ENCODE measurements at regions not wholly inside any gene's neighbourhood (a gene's known extent, or its start where the extent isn't known, plus 50 kb on each side); places are given as distances from the start of the nearest gene placed in this dataset.
A peak's percentile ranks its signal among the peaks of the same experiment; 100 is the strongest.

DNA sequence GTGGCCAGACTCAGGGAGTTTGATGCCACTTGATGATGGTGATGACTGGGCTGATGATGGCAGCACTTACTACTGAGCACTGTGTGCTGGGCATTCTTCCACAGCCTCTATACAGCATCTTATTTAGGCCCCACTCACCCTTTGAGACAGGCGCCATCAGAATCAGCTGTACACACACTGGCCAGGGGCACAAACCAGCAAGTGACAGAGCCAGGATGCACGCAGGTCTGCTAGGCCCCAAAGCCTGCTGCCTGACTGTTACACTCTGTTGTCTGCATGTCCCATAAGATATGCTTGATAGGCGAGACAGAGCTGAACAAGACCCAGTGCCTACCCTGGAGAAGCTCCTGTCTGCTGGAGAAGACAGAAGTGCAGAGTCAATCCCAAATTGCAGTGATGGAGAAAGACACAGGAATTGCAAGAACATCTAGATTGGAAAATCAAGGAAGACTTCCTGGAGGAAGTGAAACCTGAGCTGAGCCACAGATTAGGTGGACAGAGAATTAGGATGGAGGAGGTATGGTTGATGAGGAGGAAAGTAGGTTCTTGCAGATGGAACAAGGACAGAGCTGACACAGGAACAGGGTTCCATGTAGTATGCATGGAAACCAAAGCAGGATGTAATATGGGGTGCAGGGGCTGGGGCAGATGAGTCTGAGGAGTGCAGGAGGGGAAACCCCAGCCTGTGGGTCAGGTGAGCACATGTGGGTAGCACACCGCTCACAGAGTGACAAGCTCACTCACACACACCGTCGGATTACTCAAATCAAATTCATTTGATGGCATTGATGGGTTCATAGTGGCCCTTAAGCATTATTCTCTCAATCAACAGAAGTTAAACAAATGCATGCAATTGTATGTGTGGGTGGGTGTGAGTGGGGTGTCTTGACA lies 117.3 kb downstream of the BEGAIN start:
- DNase-seq, result no peak

DNA sequence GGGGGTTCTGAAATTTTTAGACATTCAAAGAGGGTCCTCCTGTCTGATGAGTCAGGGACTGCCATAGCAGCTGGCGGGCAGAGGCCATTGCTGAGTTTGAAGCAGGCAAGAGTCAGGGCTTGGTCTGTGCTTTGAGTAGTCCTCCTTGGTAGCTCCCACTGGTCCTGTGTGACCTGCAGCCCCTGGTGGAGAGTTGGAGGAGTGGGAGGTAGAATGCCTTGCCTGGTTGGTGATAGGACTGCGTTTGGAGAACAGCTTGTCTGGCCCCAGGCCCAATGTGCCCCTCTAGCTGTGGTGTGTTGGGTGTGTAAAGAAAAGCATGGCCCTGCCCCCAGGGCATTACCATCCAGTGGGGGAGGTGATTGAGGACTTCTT lies 116.7 kb downstream of the BEGAIN start:
- peak; percentile 22 for DNase-seq

DNA sequence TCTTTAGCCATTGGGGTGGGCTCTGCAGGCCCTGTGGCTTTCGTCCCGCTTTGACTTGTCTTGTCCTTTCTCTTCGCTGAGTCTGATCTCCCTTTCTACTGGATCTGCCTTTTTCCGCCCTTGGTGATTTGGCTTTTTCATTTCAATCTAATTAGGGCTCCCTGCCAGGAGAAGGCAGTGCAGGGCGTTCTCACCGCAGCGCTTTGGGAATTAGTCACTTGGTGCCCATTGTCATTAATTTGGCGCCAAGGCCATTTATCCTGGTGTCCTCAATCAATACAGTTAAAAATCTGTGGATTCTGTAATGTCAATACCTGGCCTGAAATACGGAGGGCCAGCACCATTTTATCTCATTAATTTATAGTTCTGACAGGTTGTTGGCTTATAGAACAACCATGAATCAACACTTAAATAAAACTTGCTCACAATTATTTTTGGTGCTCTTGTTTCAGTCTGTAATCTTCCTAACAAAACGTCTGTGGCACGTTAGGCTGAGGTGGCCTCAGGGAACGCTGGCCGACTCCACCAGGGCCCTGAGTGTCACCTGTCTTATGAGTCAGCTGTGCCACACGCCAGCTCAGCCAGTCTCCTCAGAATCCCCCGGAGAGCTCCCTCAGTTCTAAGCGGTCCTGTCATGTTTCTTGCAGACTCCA lies 115.7 kb downstream of the BEGAIN start:
- DNase-seq, result no peak

DNA sequence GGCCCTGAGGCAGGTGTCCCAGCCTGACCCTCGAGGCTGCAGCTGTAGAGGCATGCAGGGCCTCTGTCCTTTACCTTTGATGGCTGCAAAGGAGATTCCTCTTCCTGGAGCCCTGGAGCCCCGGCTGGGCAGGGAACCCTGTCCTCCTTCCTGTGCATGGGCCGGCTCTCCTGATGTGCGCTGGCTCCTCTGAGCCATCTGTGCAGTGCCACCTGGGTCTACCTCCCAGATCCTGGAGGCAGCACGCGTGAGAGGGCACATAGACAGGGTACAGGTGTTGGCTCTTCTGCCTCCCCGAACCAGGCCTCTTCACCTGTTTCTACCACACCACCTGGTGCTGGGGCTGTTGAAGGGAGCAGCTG lies 115.1 kb downstream of the BEGAIN start:
- DNase-seq, result no peak

DNA sequence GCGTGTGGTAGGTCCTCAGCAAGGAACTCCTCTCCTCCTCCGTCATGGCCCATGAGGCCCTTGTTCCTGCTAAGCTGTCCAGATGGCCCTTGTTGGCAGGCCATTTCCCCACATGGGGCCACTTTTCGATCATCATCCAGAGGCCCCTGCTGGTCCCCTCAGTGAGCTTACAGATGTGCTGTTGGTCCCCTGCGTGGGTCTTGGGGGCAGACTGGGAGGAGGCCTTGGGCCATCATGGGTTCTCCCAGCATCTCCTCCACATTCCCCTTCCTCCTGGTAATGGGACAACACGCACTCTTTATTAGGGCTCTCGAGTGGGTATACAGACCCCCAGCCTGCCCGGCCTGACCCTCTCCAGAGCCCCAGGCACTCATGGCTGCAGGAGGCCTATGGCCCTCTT lies 114.7 kb downstream of the BEGAIN start:
- no peak for DNase-seq

- DNase-seq, result no peak
These were observed 114.0 kb downstream of the BEGAIN start for GRCh38 chr14:100473249-100473648.

DNA sequence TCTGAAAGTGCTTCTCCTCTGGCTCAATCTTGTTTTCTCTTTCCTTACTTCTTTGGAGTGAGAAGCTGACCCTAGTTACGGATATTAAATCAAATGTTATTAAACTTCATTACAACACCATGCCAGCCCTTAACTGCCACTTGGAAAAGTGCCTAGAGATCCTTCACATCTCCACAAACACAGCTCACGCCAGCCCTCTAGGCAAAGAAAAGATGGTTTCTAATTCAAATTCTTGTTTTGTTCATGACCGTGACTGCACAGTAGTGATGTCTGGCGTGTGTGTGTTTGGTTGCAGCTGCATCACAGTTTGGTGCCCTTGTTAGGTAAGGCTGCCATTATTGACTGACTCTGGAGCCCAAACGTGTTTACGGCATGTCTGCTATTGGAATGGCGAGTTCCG lies 113.0 kb downstream of the BEGAIN start:
- DNase-seq, result no peak

- no peak for DNase-seq
These were observed 111.9 kb downstream of the BEGAIN start for GRCh38 chr14:100475268-100475667.

GRCh38 chr14:100476012-100476822 lies 111.0 kb downstream of the BEGAIN start:
- no peak for DNase-seq

DNA sequence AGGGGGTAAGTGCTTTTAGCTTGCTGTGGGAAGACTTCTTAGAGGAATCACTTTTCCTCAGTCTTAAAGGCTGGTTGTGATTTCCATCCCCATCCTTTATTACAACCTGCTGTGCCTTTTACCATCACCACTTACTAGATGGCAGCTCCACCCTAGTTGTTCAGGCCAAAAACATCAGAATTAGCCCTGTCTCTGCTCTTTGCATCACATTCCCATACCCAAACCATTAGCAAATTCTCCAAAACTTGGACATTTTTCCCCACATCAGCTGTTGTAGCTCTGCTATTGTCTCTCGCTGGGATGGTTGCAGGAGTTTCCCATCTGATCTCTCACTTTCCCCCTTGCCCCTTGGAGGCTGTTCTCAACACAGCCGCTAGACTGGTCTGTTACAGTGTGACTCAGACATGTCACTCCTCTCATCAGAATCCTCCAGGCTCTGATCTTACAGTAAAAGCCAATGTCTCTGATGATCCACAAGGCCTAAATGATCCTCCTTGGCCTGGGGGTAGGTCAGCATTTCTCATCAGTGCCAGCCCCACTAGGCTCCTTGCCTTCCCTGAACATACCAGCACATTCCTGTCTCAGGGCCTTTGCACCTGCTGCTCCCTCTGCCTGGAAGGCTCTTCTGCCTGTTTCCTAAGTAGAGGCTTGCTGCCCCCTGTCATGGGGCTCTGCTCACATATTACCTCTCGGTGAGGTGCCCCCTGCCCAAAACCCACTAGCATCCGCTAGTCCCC lies 102.5 kb downstream of the BEGAIN start:
- no peak for DNase-seq

DNA sequence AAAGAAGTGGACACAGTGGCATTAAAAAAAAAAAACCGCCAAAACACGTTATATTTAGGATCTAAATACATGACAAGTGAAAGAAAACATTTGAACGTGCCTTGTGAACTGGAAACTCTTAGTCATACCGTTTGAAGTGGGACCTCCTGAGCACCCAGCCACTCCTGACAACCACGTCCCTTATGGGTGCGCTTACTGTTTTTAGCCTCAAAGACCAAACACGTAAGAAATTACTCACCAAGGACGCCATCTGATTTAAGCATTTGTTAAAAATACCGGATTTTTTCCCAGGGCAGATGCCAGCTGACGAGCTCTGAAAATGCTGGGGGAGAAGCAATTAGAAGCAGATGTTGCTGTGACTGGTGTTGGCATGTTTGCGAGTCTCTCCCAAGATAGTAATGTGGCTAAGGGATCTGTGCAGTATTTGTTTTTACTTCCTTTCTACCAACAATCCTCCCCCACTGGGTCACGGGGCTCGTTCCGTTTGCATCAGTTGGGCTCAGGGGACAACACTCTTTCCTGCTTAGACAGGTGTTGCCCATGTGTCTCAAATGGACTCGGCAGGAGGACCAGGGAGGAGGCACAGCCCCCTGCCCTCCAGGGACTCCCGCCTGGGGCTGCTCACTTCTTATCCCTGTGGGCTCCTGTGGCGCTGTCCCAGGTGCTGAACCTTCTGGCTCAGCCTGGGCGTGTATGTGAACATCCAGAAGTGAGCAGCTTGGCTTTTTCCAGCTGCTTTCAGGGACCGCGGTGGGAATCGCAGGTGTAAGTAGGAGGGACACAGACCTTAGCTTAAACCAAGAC lies 101.0 kb downstream of the BEGAIN start:
- DNase-seq, result peak; percentile 85

Measured in hematopoietic multipotent progenitor cell treated with erythropoietin and hydrocortisone succinate and interleukin-3 and kit ligand, for 6 days (in vitro differentiated cells).